Activated T-helper 1 cell treated with anti-CD3 and anti-CD28 coated beads, Interleukin-12 subunit alpha, Interleukin-12 subunit beta, Interleukin-2, Interleukin-4 antibody, amounts not matched to agents 30 ng/mL and 10 ng/mL and 1 ng/mL, durations not matched to agents 14 hours and 24 hours and 36 hours (primary cell): ENCODE measurements at regions not wholly inside any gene's neighbourhood (a gene's known extent, or its start where the extent isn't known, plus 50 kb on each side); places are given as distances from the start of the nearest gene placed in this dataset.
"Not testable (repeated sequence)": the region's sequence is repeated elsewhere in the genome, so short reads cannot be mapped to it uniquely, and the experiment has no call there.

Experiments
- DNase-seq: peaks from one replicate; pipeline ENCODE4 v3.0.0; 2021; ENCODE audit warnings: low spot score
- H3K27ac Mint-ChIP-seq: one replicate; pipeline ENCODE4 v1.8.0; 2021; ENCODE audit warnings: mild to moderate bottlenecking, mixed read lengths
- H3K27me3 Mint-ChIP-seq: one replicate; pipeline ENCODE4 v1.8.0; 2022; ENCODE audit warnings: mild to moderate bottlenecking, moderate library complexity, mixed read lengths; ENCODE audit not compliant: insufficient read depth
- H3K36me3 Mint-ChIP-seq: one replicate; pipeline ENCODE4 v1.8.0; 2021; ENCODE audit warnings: low read depth, mixed read lengths
- H3K4me1 Mint-ChIP-seq: one replicate; pipeline ENCODE4 v1.8.0; 2021; ENCODE audit warnings: low read depth, mixed read lengths
- H3K4me3 Mint-ChIP-seq: one replicate; pipeline ENCODE4 v1.8.0; 2021; ENCODE audit warnings: mild to moderate bottlenecking, moderate library complexity, mixed read lengths
- H3K9me3 Mint-ChIP-seq: one replicate; pipeline ENCODE4 v1.8.0; 2021; ENCODE audit warnings: mixed read lengths
- intact Hi-C: fragments of 100-400 bp; cut with micrococcal nuclease; formaldehyde crosslinking; loops from one replicate; pipeline ENCODE4 v1.15.1; 2024

GRCh38 chr9:124116683-124117363 lies 105.3 kb downstream of the LHX2 start:
- no peak overlapping the region for H3K27ac Mint-ChIP-seq
- H3K4me1 Mint-ChIP-seq: no peaks in the 10 kb centered on the region
- no peak overlapping the region for H3K4me3 Mint-ChIP-seq
- peaks cover 3% of the 10 kb centered on the region for H3K27me3 Mint-ChIP-seq
- H3K36me3 Mint-ChIP-seq: no peaks in the 10 kb centered on the region
- H3K9me3 Mint-ChIP-seq: peaks cover 8% of the 10 kb centered on the region
- no peak for DNase-seq
- intact Hi-C loops: no loop called here

- Mint-ChIP-seq H3K4me1 (no peaks in the 10 kb centered on the region), H3K27me3 (peaks cover 3% of the 10 kb centered on the region), H3K4me3 (no peak overlapping the region), H3K27ac (no peak overlapping the region), H3K9me3 (peaks cover 8% of the 10 kb centered on the region), H3K36me3 (no peaks in the 10 kb centered on the region)
- intact Hi-C loops: no loop called here
- no peak for DNase-seq
These were observed 107.3 kb downstream of the LHX2 start for GRCh38 chr9:124118894-124119293.

- no peak overlapping the region for H3K4me3 Mint-ChIP-seq
- intact Hi-C loops: no loop called here
These were observed 108.7 kb downstream of the LHX2 start for GRCh38 chr9:124120272-124120671.

GRCh38 chr9:124121725-124122124 lies 110.2 kb downstream of the LHX2 start:
- Mint-ChIP-seq H3K27me3 (peaks cover 7% of the 10 kb centered on the region), H3K9me3 (peaks cover 4% of the 10 kb centered on the region), H3K36me3 (no peaks in the 10 kb centered on the region), H3K27ac (no peak overlapping the region), H3K4me3 (no peak overlapping the region), H3K4me1 (no peaks in the 10 kb centered on the region)
- no peak for DNase-seq
- intact Hi-C loops: no loop called here

More at GRCh38 chr9:124120272-124120671, 108.7 kb downstream of the LHX2 start:
- DNase-seq: no peak
- H3K27me3 Mint-ChIP-seq: peaks cover 6% of the 10 kb centered on the region
- peaks cover 8% of the 10 kb centered on the region for H3K9me3 Mint-ChIP-seq
- H3K4me1 Mint-ChIP-seq: no peaks in the 10 kb centered on the region
- no peak overlapping the region for H3K27ac Mint-ChIP-seq
- H3K36me3 Mint-ChIP-seq: no peaks in the 10 kb centered on the region

- DNase-seq: no peak
- H3K4me1 Mint-ChIP-seq: peaks cover 5% of the 10 kb centered on the region
- intact Hi-C loops: no loop called here
- peaks cover 5% of the 10 kb centered on the region for H3K27me3 Mint-ChIP-seq
- no peaks in the 10 kb centered on the region for H3K36me3 Mint-ChIP-seq
- no peak overlapping the region for H3K4me3 Mint-ChIP-seq
- H3K27ac Mint-ChIP-seq: no peak overlapping the region
- no peaks in the 10 kb centered on the region for H3K9me3 Mint-ChIP-seq
These were observed 110.8 kb downstream of the LHX2 start for GRCh38 chr9:124122321-124122720.

GRCh38 chr9:124122813-124123462 lies 111.4 kb downstream of the LHX2 start:
- intact Hi-C loops: no loop called here
- no peak for DNase-seq
- Mint-ChIP-seq H3K4me1 (peaks cover 5% of the 10 kb centered on the region), H3K9me3 (no peaks in the 10 kb centered on the region), H3K27ac (no peak overlapping the region), H3K27me3 (peaks cover 5% of the 10 kb centered on the region), H3K36me3 (no peaks in the 10 kb centered on the region), H3K4me3 (no peak overlapping the region)

- intact Hi-C loops, H3K27ac Mint-ChIP-seq, H3K27me3 Mint-ChIP-seq, H3K4me3 Mint-ChIP-seq, H3K36me3 Mint-ChIP-seq, DNase-seq, H3K9me3 Mint-ChIP-seq, H3K4me1 Mint-ChIP-seq: not testable (repeated sequence)
These were observed 112.1 kb downstream of the LHX2 start for GRCh38 chr9:124123621-124124020.

- H3K27me3 Mint-ChIP-seq: peaks cover 5% of the 10 kb centered on the region
- DNase-seq: no peak
- no peaks in the 10 kb centered on the region for H3K36me3 Mint-ChIP-seq
- H3K4me3 Mint-ChIP-seq: no peak overlapping the region
- peaks cover 5% of the 10 kb centered on the region for H3K4me1 Mint-ChIP-seq
- H3K27ac Mint-ChIP-seq: no peak overlapping the region
- intact Hi-C loops: loop anchor here (5.0 kb wide), 1 partner anchor 412 kb away; no protein-coding TSS in a partner anchor
- H3K9me3 Mint-ChIP-seq: no peaks in the 10 kb centered on the region
These were observed 113.4 kb downstream of the LHX2 start for GRCh38 chr9:124124729-124125650.

GRCh38 chr9:124125651-124125977 lies 114.0 kb downstream of the LHX2 start:
- DNase-seq: no peak
- Mint-ChIP-seq H3K4me3 (no peak overlapping the region), H3K9me3 (no peaks in the 10 kb centered on the region), H3K36me3 (no peaks in the 10 kb centered on the region), H3K27me3 (peaks cover 5% of the 10 kb centered on the region), H3K27ac (no peak overlapping the region), H3K4me1 (peaks cover 5% of the 10 kb centered on the region)
- intact Hi-C loops: loop anchor here (5.0 kb wide), 1 partner anchor 412 kb away; no protein-coding TSS in a partner anchor

GRCh38 chr9:124126648-124127646 lies 115.4 kb downstream of the LHX2 start:
- no peaks in the 10 kb centered on the region for H3K9me3 Mint-ChIP-seq
- DNase-seq: peak; percentile 61
- intact Hi-C loops: loop anchor here (1.0 to 5.0 kb wide), 6 partner anchors 127 to 410 kb away; no protein-coding TSS in a partner anchor
- H3K27ac Mint-ChIP-seq: no peak overlapping the region
- H3K4me1 Mint-ChIP-seq: peaks cover 5% of the 10 kb centered on the region
- no peaks in the 10 kb centered on the region for H3K36me3 Mint-ChIP-seq
- H3K27me3 Mint-ChIP-seq: peaks cover 8% of the 10 kb centered on the region
- H3K4me3 Mint-ChIP-seq: no peak overlapping the region

GRCh38 chr9:124128568-124129166 lies 117.1 kb downstream of the LHX2 start:
- Mint-ChIP-seq H3K27ac (no peak overlapping the region), H3K27me3 (peaks cover 10% of the 10 kb centered on the region), H3K9me3 (no peaks in the 10 kb centered on the region)

More at GRCh38 chr9:124128568-124129166, 117.1 kb downstream of the LHX2 start:
- intact Hi-C loops: loop anchor here (5.0 kb wide), 1 partner anchor 409 kb away; no protein-coding TSS in a partner anchor
- DNase-seq: no peak
- peaks cover 5% of the 10 kb centered on the region for H3K4me1 Mint-ChIP-seq
- no peaks in the 10 kb centered on the region for H3K36me3 Mint-ChIP-seq
- H3K4me3 Mint-ChIP-seq: no peak overlapping the region
